Loucy (cell line): ENCODE measurements at regions not wholly inside any gene's neighbourhood (a gene's known extent, or its start where the extent isn't known, plus 50 kb on each side); places are given as distances from the start of the nearest gene placed in this dataset.

Source experiments
- CTCF ChIP-seq: fragments of 200-600 bp; sonication (generic); conservative IDR thresholded peaks from 2 replicates; pipeline ENCODE4 v1.5.1; 2014; ENCODE audit warnings: mild to moderate bottlenecking, antibody characterized with exemption, low read length
- EZH2phosphoT487 ChIP-seq: fragments of 200-600 bp; IDR thresholded peaks from 2 replicates; pipeline ENCODE4 v1.6.1; 2018; ENCODE audit warnings: antibody characterized with exemption, mild to moderate bottlenecking, moderate library complexity, borderline replicate concordance

GRCh38 chr1:69139007-69139406 is 428.7 kb upstream of the LRRC7 start:
- TF ChIP-seq CTCF, result no peak
- TF ChIP-seq EZH2phosphoT487, result no peak
